AG09309 (cell line): ENCODE measurements at regions not wholly inside any gene's neighbourhood (a gene's known extent, or its start where the extent isn't known, plus 50 kb on each side); places are given as distances from the start of the nearest gene placed in this dataset.

Experiments used
- DNase-seq: peaks from one replicate; pipeline ENCODE4 v3.0.0-alpha.2; 2010; ENCODE audit warnings: low read depth
- H3K4me3 ChIP-seq: 2 replicates; pipeline ENCODE4 v1.5.1; 2011; ENCODE audit warnings: mild to moderate bottlenecking, low read depth, low read length, moderate library complexity; ENCODE audit not compliant: control insufficient read depth
- CTCF ChIP-seq: IDR thresholded peaks from 2 replicates; pipeline ENCODE4 v1.5.1; 2011; ENCODE audit warnings: mild to moderate bottlenecking, low read depth, low read length, inconsistent platforms; ENCODE audit not compliant: insufficient read depth, control insufficient read depth; ENCODE audit errors: missing control alignments

- no peak for DNase-seq
- no peak overlapping the region for H3K4me3 ChIP-seq
- TF ChIP-seq CTCF, result no peak
These were observed 828.8 kb upstream of the SOX9 start for GRCh38 chr17:71292006-71292405.

DNA sequence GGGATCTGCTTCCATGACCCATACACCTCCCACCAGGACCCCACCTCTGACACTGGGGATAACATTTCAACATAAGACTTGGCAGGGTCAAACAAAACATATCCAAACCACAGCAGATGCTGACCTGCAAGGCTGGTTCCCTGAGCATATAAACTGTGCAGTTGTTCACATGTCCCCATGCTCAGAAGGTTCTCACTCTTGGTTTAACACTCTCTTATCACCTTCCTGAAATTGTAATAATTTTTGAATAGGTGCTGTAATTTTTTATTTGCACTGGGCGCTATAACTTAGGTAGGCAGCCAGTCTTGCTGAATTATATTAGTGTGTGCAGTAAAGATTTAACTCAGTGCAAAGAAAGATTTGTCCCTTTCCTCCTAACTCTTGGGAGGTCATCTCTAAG lies 824.8 kb upstream of the SOX9 start:
- H3K4me3 ChIP-seq, result no peak overlapping the region
- TF ChIP-seq CTCF, result no peak
- DNase-seq, result no peak

GRCh38 chr17:71301063-71301462 lies 819.8 kb upstream of the SOX9 start:
- TF ChIP-seq CTCF, result no peak
- no peak overlapping the region for H3K4me3 ChIP-seq
- no peak for DNase-seq

DNA sequence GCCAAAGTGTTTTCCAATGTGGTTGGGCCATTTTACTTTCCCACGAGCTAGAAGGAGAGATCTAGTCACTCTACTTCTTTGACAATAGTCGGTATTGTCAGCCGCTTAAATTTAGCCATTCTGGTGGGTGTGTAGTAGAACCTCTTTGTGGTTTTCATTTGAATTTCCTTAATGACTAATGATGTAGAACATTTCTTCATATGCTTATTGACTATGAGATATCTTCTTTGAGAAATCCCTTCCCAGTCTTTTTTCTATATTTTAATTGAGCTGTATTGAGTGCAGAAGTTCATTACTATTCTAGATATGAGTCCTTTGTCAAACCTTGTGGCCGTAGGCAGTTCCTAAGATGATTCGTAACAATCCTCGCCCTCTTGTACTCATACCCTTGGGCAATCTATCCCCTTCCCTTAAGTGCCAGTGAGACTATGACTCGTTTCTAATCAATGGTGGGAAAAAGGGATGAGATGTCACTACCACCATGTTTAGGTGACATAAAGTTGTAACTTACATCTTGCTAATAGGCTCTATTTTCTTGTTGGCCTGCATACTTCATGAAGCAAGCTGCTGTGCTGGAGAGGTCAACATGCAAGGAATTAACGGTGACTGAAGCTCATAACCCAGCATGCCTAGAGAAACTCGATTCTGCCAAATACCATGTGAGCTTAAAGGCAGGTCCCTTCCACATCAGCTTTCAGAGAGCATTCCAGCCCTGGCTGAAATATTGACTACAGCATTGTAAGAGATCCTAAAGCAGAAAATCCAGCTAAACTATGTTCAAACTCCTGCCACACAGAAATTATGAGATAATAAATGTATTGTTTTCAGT lies 817.9 kb upstream of the SOX9 start:
- DNase-seq, result no peak
- no peak overlapping the region for H3K4me3 ChIP-seq
- TF ChIP-seq CTCF, result no peak

DNA sequence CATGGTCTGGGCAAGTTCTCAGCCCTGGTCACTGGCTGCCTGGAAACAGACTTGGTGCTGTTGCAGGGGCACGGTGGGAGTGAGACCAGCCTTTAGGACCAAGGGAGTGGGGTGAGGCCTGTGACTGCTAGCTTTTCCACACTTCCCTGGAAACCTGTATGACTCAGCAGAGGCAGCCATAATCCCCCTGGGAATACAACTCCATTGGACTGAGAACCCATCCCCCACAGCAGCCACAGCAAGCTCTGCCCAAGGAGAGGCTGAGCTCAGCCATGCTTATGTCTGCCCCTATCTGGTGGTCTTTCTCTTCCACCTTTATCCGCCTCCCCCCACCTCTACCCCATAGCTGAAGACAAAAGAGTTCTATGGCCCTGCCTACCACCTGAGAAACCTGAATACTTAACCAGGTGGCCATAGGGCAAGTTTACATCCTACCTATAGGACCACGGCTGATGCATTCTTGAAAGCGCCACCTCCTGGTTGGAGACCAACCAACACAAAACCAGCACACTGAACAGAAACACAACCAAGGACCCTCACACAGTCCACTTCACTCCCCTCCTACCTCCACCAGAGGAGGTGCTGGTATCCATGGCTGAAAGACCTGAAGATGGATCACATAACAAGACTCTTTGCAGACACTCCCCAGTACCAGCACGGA lies 816.2 kb upstream of the SOX9 start:
- no peak for DNase-seq
- no peak for TF ChIP-seq CTCF
- no peak overlapping the region for H3K4me3 ChIP-seq

GRCh38 chr17:71313866-71314265 lies 807.0 kb upstream of the SOX9 start:
- no peak for DNase-seq
- H3K4me3 ChIP-seq, result no peak overlapping the region
- no peak for TF ChIP-seq CTCF
